H9 (cell line): ENCODE measurements at regions not wholly inside any gene's neighbourhood (a gene's known extent, or its start where the extent isn't known, plus 50 kb on each side); places are given as distances from the start of the nearest gene placed in this dataset.

Source experiments
- DNase-seq: peaks from one replicate; pipeline ENCODE4 v3.0.0-alpha.2; 2017
- H2AFZ ChIP-seq: one replicate; pipeline ENCODE4 v1.6.1; 2013; ENCODE audit warnings: mild to moderate bottlenecking, low read length, control low read depth, moderate library complexity
- H2AK5ac ChIP-seq: 2 replicates; pipeline ENCODE4 v1.6.1; 2013; ENCODE audit warnings: low read length, control low read depth, mixed read lengths; ENCODE audit not compliant: insufficient read length
- H2BK120ac ChIP-seq: one replicate; pipeline ENCODE4 v1.6.1; 2013; ENCODE audit warnings: low read depth, mild to moderate bottlenecking, low read length, control low read depth, inconsistent platforms; ENCODE audit not compliant: poor library complexity, severe bottlenecking
- H2BK12ac ChIP-seq: 2 replicates; pipeline ENCODE4 v1.6.1; 2013; ENCODE audit warnings: low read length, control low read depth, mixed read lengths, low read depth; ENCODE audit not compliant: insufficient read length
- H2BK15ac ChIP-seq: 2 replicates; pipeline ENCODE4 v1.6.1; 2013; ENCODE audit warnings: low read depth, low read length, control low read depth
- H2BK20ac ChIP-seq: one replicate; pipeline ENCODE4 v1.6.1; 2013; ENCODE audit warnings: low read depth, mild to moderate bottlenecking, low read length, control low read depth, inconsistent platforms; ENCODE audit not compliant: poor library complexity, severe bottlenecking
- H2BK5ac ChIP-seq: 2 replicates; pipeline ENCODE4 v1.6.1; 2013; ENCODE audit warnings: low read length, control low read depth, mixed read lengths; ENCODE audit not compliant: insufficient read length
- H3K14ac ChIP-seq: 2 replicates; pipeline ENCODE4 v1.6.1; 2013; ENCODE audit warnings: low read length, control low read depth; ENCODE audit not compliant: insufficient read depth
- H3K18ac ChIP-seq: 2 replicates; pipeline ENCODE4 v1.6.1; 2013; ENCODE audit warnings: low read depth, mild to moderate bottlenecking, mixed read lengths, low read length, control low read depth; ENCODE audit not compliant: insufficient read length
- H3K23ac ChIP-seq: 2 replicates; pipeline ENCODE4 v1.6.1; 2013; ENCODE audit warnings: low read length, control low read depth, mixed read lengths, low read depth; ENCODE audit not compliant: insufficient read length
- H3K23me2 ChIP-seq: 2 replicates; pipeline ENCODE4 v1.6.1; 2013; ENCODE audit warnings: low read depth, mild to moderate bottlenecking, mixed read lengths, low read length, control low read depth; ENCODE audit not compliant: insufficient read length, poor library complexity, severe bottlenecking
- H3K27ac ChIP-seq: 2 replicates; pipeline ENCODE4 v1.5.1; 2013; ENCODE audit warnings: low read length, control low read depth, mixed read lengths, low read depth; ENCODE audit not compliant: insufficient read length
- H3K27me3 ChIP-seq: 2 replicates; pipeline ENCODE4 v1.6.1; 2013; ENCODE audit warnings: low read length, control low read depth, inconsistent platforms; ENCODE audit not compliant: insufficient read depth
- H3K4ac ChIP-seq: 2 replicates; pipeline ENCODE4 v1.6.1; 2013; ENCODE audit warnings: low read depth, mild to moderate bottlenecking, control low read depth, inconsistent platforms, low read length, moderate library complexity
- H3K4me1 ChIP-seq: 2 replicates; pipeline ENCODE4 v1.6.1; 2013; ENCODE audit warnings: low read length, control low read depth, inconsistent platforms; ENCODE audit not compliant: insufficient read depth
- H3K4me2 ChIP-seq: 2 replicates; pipeline ENCODE4 v1.6.1; 2013; ENCODE audit warnings: low read length, control low read depth, mixed read lengths; ENCODE audit not compliant: insufficient read length, insufficient read depth
- H3K56ac ChIP-seq: 2 replicates; pipeline ENCODE4 v1.6.1; 2013; ENCODE audit warnings: low read depth, mild to moderate bottlenecking, mixed read lengths, low read length, control low read depth; ENCODE audit not compliant: insufficient read length
- H3K79me1 ChIP-seq: 2 replicates; pipeline ENCODE4 v1.6.1; 2013; ENCODE audit warnings: low read depth, mild to moderate bottlenecking, moderate library complexity, low read length, control low read depth, inconsistent platforms; ENCODE audit not compliant: insufficient read depth, poor library complexity, severe bottlenecking
- H3K79me2 ChIP-seq: 2 replicates; pipeline ENCODE4 v1.6.1; 2013; ENCODE audit warnings: low read length, control low read depth, inconsistent platforms; ENCODE audit not compliant: insufficient read depth
- H3K9ac ChIP-seq: 2 replicates; pipeline ENCODE4 v1.6.1; 2013; ENCODE audit warnings: low read length, control low read depth, mixed read lengths; ENCODE audit not compliant: insufficient read length; ENCODE audit errors: extremely low read depth
- H3K9me3 ChIP-seq: one replicate; pipeline ENCODE4 v1.6.1; 2013; ENCODE audit warnings: low read depth, low read length, inconsistent platforms; ENCODE audit not compliant: control insufficient read depth
- H3T11ph ChIP-seq: one replicate; pipeline ENCODE4 v1.6.1; 2013; ENCODE audit warnings: mild to moderate bottlenecking, low read length, control low read depth, inconsistent platforms
- H4K20me1 ChIP-seq: one replicate; pipeline ENCODE4 v1.6.1; 2013; ENCODE audit not compliant: control insufficient read depth, insufficient read length, insufficient read depth
- H4K5ac ChIP-seq: 2 replicates; pipeline ENCODE4 v1.6.1; 2013; ENCODE audit warnings: low read depth, mild to moderate bottlenecking, mixed read lengths, low read length, control low read depth; ENCODE audit not compliant: insufficient read length
- H4K8ac ChIP-seq: replicated peaks from 2 replicates; pipeline ENCODE4 v1.6.1; 2013; ENCODE audit warnings: low read length, control low read depth, mixed read lengths, low read depth; ENCODE audit not compliant: insufficient read length
- H4K91ac ChIP-seq: 2 replicates; pipeline ENCODE4 v1.6.1; 2013; ENCODE audit warnings: low read depth, mild to moderate bottlenecking, moderate library complexity, mixed read lengths, low read length, control low read depth; ENCODE audit not compliant: insufficient read length
- H3K27ac Mint-ChIP-seq, 3 experiments: 2 replicates in 2 of 3; 3 replicates in 1 of 3; pipeline ENCODE4 v1.8.0; 2020 to 2021; ENCODE audit warnings: mixed read lengths in 3 of 3, mild to moderate bottlenecking in 1 of 3, moderate library complexity in 1 of 3
- H3K27me3 Mint-ChIP-seq: 2 replicates; pipeline ENCODE4 v1.8.0; 2021; ENCODE audit warnings: low read depth, mild to moderate bottlenecking, moderate library complexity, mixed read lengths
- H3K36me3 Mint-ChIP-seq, 3 experiments: 2 replicates in 2 of 3; 3 replicates in 1 of 3; pipeline ENCODE4 v1.8.0; 2020 to 2021; ENCODE audit warnings: low read depth in 3 of 3, mixed read lengths in 3 of 3; ENCODE audit not compliant: insufficient read depth in 1 of 3
- H3K4me1 Mint-ChIP-seq, 2 experiments: 2 replicates each; pipeline ENCODE4 v1.8.0; 2020; ENCODE audit warnings: mixed read lengths in 2 of 2
- H3K4me3 Mint-ChIP-seq, 2 experiments: 2 replicates in 1 of 2; 3 replicates in 1 of 2; pipeline ENCODE4 v1.8.0; 2020 to 2021; ENCODE audit warnings: mild to moderate bottlenecking in 2 of 2, mixed read lengths in 2 of 2, moderate library complexity in 1 of 2
- H3K9me3 Mint-ChIP-seq, 2 experiments: 2 replicates in 1 of 2; 3 replicates in 1 of 2; pipeline ENCODE4 v1.8.0; 2020; ENCODE audit warnings: mild to moderate bottlenecking in 2 of 2, mixed read lengths in 2 of 2, moderate library complexity in 1 of 2
- CTCF ChIP-seq: fragments of 200-600 bp; sonication (generic); conservative IDR thresholded peaks from 3 replicates; pipeline ENCODE4 v1.8.0; 2021; ENCODE audit warnings: antibody characterized with exemption, mild to moderate bottlenecking
- WGBS: extraction: QIAGEN DNeasy Blood & Tissue Kit; methylation state at CpG from one replicate; pipeline ENCODE4 v1.1.7; 2013; ENCODE audit warnings: missing lambda C conversion rate, low lambda C conversion rate, mixed read lengths; ENCODE audit not compliant: insufficient read length; ENCODE audit errors: extremely low coverage; 5-methylcytosine and 5-hydroxymethylcytosine counted together

GRCh38 chr12:115384391-115384790, 700.4 kb upstream of the TBX3 start:
- no peak for DNase-seq
- Mint-ChIP-seq H3K9me3 (no peaks in the 10 kb centered on the region), H3K27me3 (peaks cover 3% of the 10 kb centered on the region), H3K4me3 (no peak overlapping the region), H3K36me3 (no peaks in the 10 kb centered on the region), H3K27ac (no peak overlapping the region), H3K4me1 (peaks cover 16 to 27% of the 10 kb centered on the region in 2 experiments)
- H3K4me2 ChIP-seq, result no peak overlapping the region
- no peak overlapping the region for H2BK5ac ChIP-seq
- H3K79me1 ChIP-seq, result no peaks in the 10 kb centered on the region
- no peak overlapping the region for H4K5ac ChIP-seq
- no peaks in the 10 kb centered on the region for H4K20me1 ChIP-seq
- no peak overlapping the region for H2BK15ac ChIP-seq
- no peak overlapping the region for H3K4ac ChIP-seq
- H2AK5ac ChIP-seq, result no peak overlapping the region
- H3K4me1 ChIP-seq, result no peaks in the 10 kb centered on the region
- no peaks in the 10 kb centered on the region for H3K27me3 ChIP-seq
- H2BK120ac ChIP-seq, result no peak overlapping the region
- no peak overlapping the region for H2BK20ac ChIP-seq
- no peak overlapping the region for H3K9ac ChIP-seq
- H3K56ac ChIP-seq, result no peak overlapping the region
- H3K9me3 ChIP-seq, result no peaks in the 10 kb centered on the region
- no peak overlapping the region for H2BK12ac ChIP-seq
- no CpG with 5 or more reads among the region's 5 CpGs for WGBS
- H3T11ph ChIP-seq, result no peak overlapping the region
- no peak overlapping the region for H3K27ac ChIP-seq
- H3K23me2 ChIP-seq, result no peaks in the 10 kb centered on the region
- H4K91ac ChIP-seq, result no peak overlapping the region
- no peak overlapping the region for H2AFZ ChIP-seq
- H4K8ac ChIP-seq, result no peak overlapping the region
- no peaks in the 10 kb centered on the region for H3K79me2 ChIP-seq
- H3K14ac ChIP-seq, result no peak overlapping the region
- H3K18ac ChIP-seq, result no peak overlapping the region
- no peak for TF ChIP-seq CTCF
- H3K23ac ChIP-seq, result no peak overlapping the region
